ENCODE measurements at regions not wholly inside any gene's neighbourhood (a gene's known extent, or its start where the extent isn't known, plus 50 kb on each side); places are given as distances from the start of the nearest gene placed in this dataset.

DNA sequence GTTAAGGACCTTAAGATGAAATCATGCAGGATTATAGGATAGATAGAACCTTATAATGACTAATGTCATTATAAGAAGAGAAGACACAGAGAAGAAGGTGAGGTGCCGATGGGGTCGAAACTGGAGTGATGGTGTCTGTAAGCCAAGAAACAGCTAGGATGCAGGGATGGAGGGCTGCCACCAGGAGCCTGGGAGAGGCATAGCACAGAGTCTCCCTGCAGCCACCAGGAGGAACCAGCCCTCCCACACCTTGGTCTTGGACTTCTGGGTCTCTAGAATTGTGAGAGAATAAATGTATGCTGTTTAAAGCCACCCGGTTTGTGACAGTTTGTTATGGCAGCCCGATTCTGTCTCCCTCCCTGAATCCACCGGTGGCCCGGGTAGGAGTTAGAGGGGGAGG, 337.2 kb upstream of the AJAP1 start:
- TF ChIP-seq, protein P1, sequence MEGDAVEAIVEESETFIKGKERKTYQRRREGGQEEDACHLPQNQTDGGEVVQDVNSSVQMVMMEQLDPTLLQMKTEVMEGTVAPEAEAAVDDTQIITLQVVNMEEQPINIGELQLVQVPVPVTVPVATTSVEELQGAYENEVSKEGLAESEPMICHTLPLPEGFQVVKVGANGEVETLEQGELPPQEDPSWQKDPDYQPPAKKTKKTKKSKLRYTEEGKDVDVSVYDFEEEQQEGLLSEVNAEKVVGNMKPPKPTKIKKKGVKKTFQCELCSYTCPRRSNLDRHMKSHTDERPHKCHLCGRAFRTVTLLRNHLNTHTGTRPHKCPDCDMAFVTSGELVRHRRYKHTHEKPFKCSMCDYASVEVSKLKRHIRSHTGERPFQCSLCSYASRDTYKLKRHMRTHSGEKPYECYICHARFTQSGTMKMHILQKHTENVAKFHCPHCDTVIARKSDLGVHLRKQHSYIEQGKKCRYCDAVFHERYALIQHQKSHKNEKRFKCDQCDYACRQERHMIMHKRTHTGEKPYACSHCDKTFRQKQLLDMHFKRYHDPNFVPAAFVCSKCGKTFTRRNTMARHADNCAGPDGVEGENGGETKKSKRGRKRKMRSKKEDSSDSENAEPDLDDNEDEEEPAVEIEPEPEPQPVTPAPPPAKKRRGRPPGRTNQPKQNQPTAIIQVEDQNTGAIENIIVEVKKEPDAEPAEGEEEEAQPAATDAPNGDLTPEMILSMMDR (IDR thresholded peaks at IDR 0.05; ENCODE audit: insufficient read depth, low read depth, low read length, missing control alignments), result no peak
- H3K4me3 ChIP-seq (ENCODE audit: low read length), result no peak overlapping the region
- DNase-seq (ENCODE audit: low read depth), result no peak

- TF ChIP-seq, protein P1 (IDR thresholded peaks at IDR 0.05; ENCODE audit: insufficient read depth, low read depth, low read length, missing control alignments), result no peak
- no peak overlapping the region for H3K4me3 ChIP-seq (ENCODE audit: low read length)
- DNase-seq (ENCODE audit: low read depth), result no peak
Measured at GRCh38 chr1:4318720-4319119, 335.7 kb upstream of the AJAP1 start.

DNA sequence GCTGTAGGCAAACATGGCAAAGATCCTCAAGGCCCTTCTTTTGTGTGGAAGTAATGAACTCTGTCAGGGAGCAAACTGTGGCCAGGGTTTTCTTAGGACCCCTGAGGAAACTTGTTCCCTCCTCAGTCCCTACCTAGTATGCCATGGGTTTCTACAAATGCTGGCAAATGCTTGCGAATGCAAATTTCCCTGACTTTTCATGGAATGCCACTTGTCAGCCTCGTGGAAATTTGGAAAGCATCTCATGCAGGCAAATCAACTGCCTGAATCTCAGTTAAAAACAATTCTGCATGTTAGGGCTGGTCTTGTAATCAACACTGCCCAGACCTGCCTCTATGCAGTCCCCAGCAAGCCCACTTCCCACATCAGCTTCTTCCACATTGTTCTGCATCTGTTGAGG, 334.9 kb upstream of the AJAP1 start:
- no peak for DNase-seq (ENCODE audit: low read depth)
- H3K4me3 ChIP-seq (ENCODE audit: low read length), result no peak overlapping the region
- TF ChIP-seq, protein P1 (IDR thresholded peaks at IDR 0.05; ENCODE audit: insufficient read depth, low read depth, low read length, missing control alignments), result no peak

DNA sequence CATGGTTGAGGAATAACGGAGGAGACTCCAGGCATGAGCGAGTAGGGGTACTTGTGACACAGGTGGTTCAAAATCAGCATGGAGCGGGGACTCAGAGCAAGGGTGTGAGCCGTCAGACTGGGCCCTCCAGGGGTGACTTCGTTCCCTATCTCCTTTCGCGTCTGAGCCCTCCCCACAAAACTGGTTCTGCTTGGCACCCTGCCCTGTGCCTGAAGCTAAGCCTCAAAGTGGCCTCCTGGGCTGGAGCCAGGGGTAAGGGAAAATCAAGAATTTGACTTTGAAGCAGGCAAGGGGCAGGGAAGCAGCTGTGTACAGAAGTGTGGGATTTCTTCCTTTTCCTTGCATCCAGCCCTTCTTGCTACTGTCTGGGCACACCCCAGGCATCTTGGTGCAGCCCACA, 331.5 kb upstream of the AJAP1 start:
- no peak overlapping the region for H3K4me3 ChIP-seq (ENCODE audit: low read length)
- TF ChIP-seq, protein P1 (IDR thresholded peaks at IDR 0.05; ENCODE audit: insufficient read depth, low read depth, low read length, missing control alignments), result no peak
- no peak for DNase-seq (ENCODE audit: low read depth)

DNA sequence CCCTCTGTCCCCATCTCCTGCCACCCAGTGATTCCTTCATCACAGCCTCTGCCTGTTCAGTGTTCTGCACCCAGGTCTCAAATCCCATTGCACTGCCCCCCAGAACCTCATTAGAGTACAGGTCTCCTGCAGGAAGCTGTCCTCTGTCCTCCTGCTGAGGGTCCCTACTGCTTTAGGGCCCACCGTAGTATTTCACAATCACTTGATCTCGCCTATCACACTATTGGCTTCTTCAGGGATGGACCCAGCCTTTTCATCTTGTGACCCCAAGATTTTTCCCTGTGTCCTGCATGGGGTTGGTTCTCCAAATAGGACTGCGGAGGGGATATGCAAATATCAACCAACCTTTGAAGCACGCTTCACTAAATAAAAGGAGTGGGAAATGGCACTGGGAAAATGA, 331.1 kb upstream of the AJAP1 start:
- no peak overlapping the region for H3K4me3 ChIP-seq (ENCODE audit: low read length)
- DNase-seq (ENCODE audit: low read depth), result no peak
- TF ChIP-seq, protein P1 (IDR thresholded peaks at IDR 0.05; ENCODE audit: insufficient read depth, low read depth, low read length, missing control alignments), result no peak

- no peak for DNase-seq (ENCODE audit: low read depth)
- no peak overlapping the region for H3K4me3 ChIP-seq (ENCODE audit: low read length)
- TF ChIP-seq, protein P1 (IDR thresholded peaks at IDR 0.05; ENCODE audit: insufficient read depth, low read depth, low read length, missing control alignments), result no peak
Measured at GRCh38 chr1:4324525-4324924, 329.9 kb upstream of the AJAP1 start.

DNA sequence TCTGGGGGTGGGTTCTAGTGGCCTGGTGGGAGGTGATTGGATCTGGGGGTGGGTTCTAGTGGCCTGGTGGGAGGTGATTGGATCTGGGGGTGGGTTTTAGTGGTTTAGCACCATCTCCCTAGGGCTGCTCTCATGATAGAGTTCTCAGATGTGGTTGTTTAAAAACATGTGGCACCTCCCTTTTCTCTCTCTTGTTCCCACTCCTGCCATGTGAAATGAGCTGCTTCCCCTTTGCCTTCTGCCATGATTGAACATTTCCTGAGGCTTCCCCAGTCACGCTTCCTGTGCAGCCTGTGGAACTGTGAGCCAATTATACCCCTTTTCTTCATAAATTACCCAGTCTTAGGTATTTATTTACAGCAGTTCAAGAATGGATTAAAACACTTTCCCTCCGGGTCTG, 327.3 kb upstream of the AJAP1 start:
- DNase-seq (ENCODE audit: low read depth), result no peak
- TF ChIP-seq, protein P1 (IDR thresholded peaks at IDR 0.05; ENCODE audit: insufficient read depth, low read depth, low read length, missing control alignments), result no peak
- no peak overlapping the region for H3K4me3 ChIP-seq (ENCODE audit: low read length)

All from epithelial cell of esophagus (primary cell).